ENCODE measurements at regions not wholly inside any gene's neighbourhood (a gene's known extent, or its start where the extent isn't known, plus 50 kb on each side); places are given as distances from the start of the nearest gene placed in this dataset.

DNA sequence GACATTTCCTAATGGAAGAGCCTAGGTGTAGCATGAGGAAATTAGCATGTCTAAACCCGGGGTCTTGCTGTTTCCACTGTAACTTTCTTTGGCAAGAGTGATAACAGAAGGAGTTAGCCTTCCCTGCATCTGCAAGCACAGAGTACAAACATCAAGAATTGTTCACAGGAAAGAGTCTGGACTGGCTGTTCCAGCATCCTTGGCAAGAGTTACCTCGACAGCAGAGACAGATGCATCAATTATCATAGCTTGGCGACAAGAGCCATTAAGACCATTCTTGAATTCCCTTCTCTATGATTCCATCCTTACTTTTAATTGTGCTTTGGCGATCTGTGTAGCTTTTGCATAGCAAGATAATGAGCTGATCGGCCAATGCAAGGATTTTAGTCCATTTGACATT lies 82.8 kb upstream of the RALGPS2 start:
- no peak for DNase-seq
- no peak for TF ChIP-seq GATA1 (IDR thresholded peaks at IDR 0.05; ENCODE audit: low read depth, low read length)
- TF ChIP-seq POLR2A (IDR thresholded peaks at IDR 0.05; ENCODE audit: low read length) = no peak

DNA sequence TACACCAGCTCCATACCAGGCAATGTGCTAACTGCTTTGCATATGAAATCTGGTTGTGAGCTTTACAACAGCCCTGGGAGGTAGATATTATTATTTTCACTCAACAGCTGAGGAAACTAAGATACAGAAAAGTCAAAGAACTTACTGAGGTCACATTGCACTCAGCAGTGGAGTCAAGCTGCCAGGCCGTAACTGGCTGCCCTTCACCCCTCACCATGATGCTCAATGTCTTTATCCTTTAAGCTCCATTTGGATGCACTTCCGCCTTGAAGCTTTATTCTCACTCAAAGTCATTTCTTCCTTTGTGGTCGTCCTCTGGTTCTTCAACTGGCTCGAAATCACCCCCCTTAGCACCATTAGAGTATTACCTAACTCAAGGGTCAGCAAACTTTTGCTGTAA lies 81.7 kb upstream of the RALGPS2 start:
- no peak for DNase-seq
- TF ChIP-seq POLR2A (IDR thresholded peaks at IDR 0.05; ENCODE audit: low read length) = no peak
- no peak for TF ChIP-seq GATA1 (IDR thresholded peaks at IDR 0.05; ENCODE audit: low read depth, low read length)

DNA sequence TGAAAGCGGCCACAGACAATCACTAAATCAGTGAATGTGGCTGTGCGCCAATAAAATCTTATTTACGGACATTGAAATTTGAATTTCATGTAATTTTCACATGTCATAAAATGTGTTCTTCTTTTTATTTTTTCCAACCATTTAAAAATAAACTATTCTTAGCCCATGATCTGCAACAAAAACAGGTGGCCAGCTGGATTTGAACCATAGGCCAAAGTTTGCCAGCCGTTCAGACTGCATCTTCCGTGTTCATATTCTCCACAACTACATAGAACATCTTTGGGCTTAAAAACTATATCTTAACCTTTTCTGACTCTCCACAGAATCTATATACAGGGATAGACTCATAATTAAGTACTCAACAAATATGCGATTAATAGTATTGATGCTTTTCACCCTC lies 81.2 kb upstream of the RALGPS2 start:
- no peak for TF ChIP-seq POLR2A (IDR thresholded peaks at IDR 0.05; ENCODE audit: low read length)
- no peak for TF ChIP-seq GATA1 (IDR thresholded peaks at IDR 0.05; ENCODE audit: low read depth, low read length)
- no peak for DNase-seq

DNA sequence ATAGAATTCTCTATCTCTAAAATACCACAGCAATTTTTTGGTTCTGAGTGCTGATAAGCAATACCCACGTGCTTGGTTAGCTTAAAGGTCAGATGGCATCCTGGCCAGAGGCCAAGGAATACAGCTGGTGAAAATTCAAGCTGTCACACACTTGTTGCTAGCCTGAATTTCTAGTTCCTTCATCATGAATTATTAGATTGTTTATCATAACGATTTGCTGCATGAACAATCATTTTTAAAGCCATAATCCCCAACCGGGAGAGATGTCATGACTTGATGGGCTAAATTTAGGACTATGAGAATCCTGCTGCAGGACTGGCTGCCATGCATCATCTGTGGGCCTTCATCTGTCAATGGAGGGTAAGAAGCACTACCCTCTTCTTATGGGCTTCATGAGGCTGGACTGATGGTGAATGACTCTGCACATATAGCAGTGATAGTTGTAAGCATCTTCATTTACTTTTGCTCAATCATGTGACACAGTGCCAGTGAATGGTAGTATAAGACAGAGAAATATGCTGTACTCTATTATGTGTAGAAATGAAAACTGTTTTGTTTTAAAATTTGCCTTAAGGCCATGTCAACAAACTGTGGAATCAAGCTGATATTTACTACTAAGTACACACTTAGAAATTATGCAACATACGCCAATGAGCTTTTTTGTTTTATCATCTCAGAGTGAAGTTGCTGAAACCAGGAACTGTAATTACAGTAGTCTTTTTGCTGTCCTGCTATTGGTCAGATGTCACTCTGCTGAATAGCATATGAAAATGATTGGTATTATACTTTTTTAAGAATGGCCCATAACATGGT lies 80.5 kb upstream of the RALGPS2 start:
- peak; percentile 84 to 87 for DNase-seq

DNA sequence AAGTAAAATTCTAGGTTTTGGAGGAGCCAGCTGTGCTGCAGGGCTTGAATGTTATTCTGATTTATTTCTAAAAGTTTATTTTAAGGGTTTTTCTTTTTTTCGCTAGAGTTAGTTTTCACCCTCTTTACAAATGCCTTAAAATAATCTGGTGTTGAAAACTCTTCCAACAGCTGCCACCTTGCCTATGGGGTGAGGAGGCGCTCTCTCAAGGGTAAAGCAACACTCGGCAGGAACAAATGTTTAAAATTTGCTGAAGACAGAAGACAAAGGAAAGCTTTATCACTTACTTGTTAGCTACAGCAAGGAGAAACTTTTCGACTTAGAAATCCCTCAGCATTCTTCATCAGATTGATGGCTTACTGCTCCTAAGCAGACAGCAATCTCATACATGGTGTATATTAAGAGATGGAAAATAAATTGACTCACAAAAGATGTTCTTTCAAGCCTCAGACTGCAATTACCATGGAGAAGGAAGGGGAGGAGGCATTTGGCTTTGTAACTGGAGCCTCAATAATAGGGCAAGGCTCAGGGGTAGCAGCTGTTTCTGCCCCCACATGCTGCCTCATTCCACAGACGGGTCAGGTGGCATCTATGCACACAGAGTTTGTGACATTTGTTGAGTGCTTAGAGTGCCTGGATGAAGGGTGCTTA lies 79.8 kb upstream of the RALGPS2 start:
- TF ChIP-seq GATA1 (IDR thresholded peaks at IDR 0.05; ENCODE audit: low read depth, low read length) = no peak
- TF ChIP-seq POLR2A (IDR thresholded peaks at IDR 0.05; ENCODE audit: low read length) = no peak
- no peak for DNase-seq

More for the DNA sequence above, 80.5 kb upstream of the RALGPS2 start:
- TF ChIP-seq GATA1 (IDR thresholded peaks at IDR 0.05; ENCODE audit: low read depth, low read length) (peak; percentile 22), POLR2A (IDR thresholded peaks at IDR 0.05; ENCODE audit: low read length) (no peak)

DNA sequence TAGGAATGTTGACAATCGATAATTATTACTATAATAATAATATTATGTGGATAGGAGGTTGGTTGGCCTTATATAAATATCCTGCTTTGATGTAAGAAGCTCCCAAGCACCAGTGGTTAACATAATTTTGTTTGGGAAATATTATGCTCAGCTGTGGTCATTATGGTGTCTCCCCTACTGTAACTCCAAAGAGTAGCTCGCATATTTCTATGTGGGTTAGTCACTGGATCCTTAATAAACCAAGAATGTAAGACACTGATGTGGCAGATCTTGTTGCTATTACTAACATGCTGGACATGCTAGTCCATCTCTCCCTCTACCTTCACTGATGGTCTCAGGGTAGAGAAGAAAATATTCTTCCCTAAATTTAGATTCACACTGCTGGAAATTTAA lies 79.2 kb upstream of the RALGPS2 start:
- DNase-seq = no peak
- TF ChIP-seq POLR2A (IDR thresholded peaks at IDR 0.05; ENCODE audit: low read length) (no peak), GATA1 (IDR thresholded peaks at IDR 0.05; ENCODE audit: low read depth, low read length) (no peak)

DNA sequence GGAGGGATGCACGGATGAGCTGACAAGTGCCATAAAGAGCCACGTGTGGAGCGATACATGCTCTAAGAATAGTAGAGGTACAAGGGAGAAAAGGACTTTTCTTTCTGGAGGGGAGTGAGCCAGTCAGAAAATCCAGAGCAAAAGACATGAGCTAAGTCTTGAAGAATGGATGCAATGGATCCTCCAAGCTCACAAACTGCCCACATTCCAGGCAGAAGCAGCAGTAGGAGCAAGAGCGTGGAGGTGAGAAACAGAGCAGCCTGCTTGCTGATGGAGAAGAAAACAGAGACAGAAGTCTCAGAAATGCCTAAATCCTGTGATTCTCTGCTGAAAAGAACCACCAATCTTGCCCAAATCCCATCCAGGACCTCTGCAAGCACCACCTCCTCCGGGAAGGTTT lies 78.2 kb upstream of the RALGPS2 start:
- DNase-seq = no peak
- TF ChIP-seq GATA1 (IDR thresholded peaks at IDR 0.05; ENCODE audit: low read depth, low read length) (no peak), POLR2A (IDR thresholded peaks at IDR 0.05; ENCODE audit: low read length) (no peak)

DNA sequence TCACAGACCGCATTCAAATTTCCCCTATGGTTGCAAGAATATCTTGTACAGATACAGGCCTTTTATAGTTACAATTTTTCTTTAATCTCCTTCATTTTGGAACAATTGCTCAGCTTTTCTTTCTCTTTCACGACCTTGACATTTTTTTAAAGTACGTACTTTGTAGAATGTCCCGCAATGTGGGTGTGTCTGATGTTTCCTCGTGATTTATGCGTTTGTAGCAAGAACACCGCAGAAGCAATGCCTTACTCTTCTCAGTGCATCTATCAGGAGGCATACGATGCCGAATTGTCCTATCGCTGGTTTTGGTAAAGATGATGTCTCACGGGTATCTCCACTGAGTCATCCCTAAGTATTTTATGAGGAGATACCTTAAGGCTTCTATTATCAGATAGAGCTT lies 76.9 kb upstream of the RALGPS2 start:
- no peak for DNase-seq
- no peak for TF ChIP-seq POLR2A (IDR thresholded peaks at IDR 0.05; ENCODE audit: low read length)
- no peak for TF ChIP-seq GATA1 (IDR thresholded peaks at IDR 0.05; ENCODE audit: low read depth, low read length)

DNA sequence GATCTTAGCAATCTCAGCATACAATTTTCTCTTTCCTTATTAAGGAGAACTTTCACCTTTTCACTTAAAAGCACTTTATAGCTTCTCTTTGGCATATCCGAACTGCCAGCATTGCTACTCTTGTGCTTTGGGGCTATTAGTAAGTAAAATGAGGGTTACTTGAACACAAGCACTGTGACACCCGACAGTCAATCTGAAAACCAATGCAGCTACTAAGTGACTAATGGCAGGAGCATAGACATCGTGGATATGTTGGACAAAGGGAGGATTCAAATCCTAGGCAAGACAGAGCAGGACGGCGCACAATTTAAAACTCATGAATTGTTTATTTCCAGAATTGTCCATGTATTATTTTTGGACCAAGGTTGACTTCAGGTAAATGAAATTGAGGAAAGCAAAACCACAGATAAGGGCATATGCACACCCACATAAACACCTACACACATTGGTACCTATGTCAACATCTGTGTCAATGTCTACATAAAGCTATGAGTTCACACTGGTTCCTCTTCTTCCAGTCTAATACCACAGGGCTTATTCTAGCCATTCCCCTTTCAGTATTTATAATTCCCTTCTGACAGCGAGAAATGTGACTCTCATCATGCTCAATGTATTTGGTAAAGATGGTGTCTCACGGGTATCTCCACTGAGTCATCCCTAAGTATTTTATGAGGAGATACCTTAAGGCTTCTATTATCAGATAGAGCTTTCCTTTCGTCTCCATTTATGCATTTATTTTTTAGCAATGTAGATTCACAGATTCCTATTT lies 75.3 kb upstream of the RALGPS2 start:
- no peak for TF ChIP-seq GATA1 (IDR thresholded peaks at IDR 0.05; ENCODE audit: low read depth, low read length)
- TF ChIP-seq POLR2A (IDR thresholded peaks at IDR 0.05; ENCODE audit: low read length) = no peak
- no peak for DNase-seq

DNA sequence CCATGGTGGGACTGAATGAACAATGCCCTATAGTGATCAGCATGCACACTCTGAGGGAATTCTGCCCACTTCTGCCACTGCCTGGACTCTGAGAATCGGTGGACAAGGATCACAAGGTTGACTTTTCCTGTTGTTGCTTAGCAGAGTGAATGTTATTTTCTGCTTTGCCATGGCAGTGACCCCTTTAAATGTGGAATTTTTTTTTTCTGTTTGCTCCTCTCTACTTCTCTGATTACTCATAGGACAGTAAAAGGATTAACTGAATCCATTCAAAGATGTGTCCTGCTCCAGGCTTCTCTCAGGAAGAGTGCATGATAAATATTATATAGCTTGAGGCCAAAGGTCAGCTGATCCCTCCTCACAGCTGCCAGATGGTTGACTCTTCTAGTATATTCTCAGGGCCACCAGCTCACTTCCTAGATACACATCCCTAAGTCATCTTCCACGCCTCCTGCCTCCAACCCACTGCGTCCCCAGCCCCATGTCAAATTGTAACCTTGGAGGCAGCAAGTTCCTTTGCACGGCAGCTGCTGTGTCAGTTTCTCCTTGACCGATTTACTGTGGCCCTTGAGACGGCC lies 74.0 kb upstream of the RALGPS2 start:
- TF ChIP-seq GATA1 (IDR thresholded peaks at IDR 0.05; ENCODE audit: low read depth, low read length) (no peak), POLR2A (IDR thresholded peaks at IDR 0.05; ENCODE audit: low read length) (no peak)
- no peak for DNase-seq

DNA sequence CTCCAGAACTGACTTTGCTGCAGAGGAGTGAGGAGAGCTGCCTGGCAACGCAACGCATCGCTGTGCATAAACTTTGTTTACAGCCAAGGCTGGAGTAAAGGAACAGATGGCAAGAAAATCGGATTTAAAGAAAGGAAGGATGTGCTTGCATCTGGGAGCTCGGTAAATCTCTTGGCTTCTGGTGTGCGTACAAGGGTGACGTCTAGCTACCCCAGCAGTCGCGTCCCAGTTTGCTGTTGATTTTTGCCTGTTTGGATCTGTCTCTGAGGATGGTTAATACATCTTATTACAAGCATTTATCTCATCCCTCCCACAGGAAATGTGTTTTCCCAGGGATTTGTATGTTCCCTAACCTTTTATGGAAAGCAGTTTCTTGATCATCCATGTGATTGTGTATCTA lies 73.3 kb upstream of the RALGPS2 start:
- no peak for TF ChIP-seq GATA1 (IDR thresholded peaks at IDR 0.05; ENCODE audit: low read depth, low read length)
- TF ChIP-seq POLR2A (IDR thresholded peaks at IDR 0.05; ENCODE audit: low read length) = no peak
- no peak for DNase-seq

DNA sequence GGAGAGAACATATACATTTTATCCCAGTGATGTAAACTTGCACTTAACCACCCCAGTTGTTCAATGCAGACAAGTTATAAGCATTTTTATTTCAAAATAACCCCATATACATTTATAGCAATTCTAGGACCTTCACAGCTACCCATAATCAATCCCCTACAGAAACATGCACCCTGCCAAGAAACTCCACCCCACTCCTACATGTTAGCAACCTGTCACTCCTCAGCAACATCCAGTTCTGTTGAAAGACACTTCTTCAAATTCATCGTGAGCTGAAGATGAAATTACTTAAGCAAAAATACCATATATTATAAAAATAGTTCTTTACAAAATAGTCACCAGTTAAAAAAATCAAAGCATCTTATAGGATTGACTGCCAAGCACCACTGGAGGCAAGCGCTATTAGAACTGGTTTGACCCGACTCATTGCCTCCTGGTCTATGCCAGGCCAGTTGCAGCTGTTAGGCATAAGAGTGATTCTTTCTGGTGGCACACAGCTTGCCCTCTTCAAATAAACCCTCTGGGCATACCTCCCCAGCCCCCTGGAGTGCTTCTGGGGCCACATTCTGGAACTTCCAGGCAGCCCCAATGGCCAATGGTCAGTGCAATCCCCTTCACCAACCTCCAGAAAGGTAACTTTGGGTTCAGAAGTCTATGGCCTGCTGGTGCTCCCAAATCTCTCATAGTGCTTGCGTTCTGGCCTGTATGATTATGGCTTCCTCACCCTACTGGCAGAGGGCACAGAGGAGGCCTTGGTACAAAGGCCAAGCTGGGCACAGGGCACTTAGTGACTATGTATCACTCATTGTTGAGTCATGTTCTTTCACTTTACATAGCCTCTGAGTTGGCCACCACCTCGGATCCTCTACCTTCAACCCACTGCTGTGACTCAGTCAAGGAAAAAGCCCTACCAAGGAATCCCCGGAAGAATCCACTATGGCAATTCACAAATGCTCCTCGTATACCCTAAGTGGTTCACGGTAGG lies 72.2 kb upstream of the RALGPS2 start:
- DNase-seq = no peak
- TF ChIP-seq POLR2A (IDR thresholded peaks at IDR 0.05; ENCODE audit: low read length) = no peak
- TF ChIP-seq GATA1 (IDR thresholded peaks at IDR 0.05; ENCODE audit: low read depth, low read length) = no peak

DNA sequence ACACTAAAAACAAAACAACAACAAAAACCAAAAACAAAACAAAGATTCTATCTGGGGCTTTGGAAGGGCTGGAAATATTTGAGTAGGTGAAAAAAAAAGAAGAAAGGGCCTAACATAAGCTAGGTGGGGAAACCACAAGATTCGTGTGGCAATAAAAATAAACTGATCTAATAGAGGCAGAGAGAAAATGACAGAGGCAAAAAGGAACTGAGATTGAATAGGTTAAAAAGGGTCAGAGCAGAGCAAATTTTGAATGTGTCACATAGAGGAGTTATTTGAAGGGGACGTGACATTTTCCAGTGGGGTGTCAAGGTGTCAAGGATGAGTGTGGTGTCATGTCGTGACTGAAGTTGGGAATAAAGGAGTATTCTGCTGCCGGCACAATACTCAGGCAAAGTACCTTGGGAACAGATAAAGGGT lies 65.2 kb upstream of the RALGPS2 start:
- no peak for DNase-seq

More for the DNA sequence above, 65.2 kb upstream of the RALGPS2 start:
- TF ChIP-seq POLR2A (IDR thresholded peaks at IDR 0.05; ENCODE audit: low read length) (no peak), GATA1 (IDR thresholded peaks at IDR 0.05; ENCODE audit: low read depth, low read length) (no peak)
